Thyroid gland (tissue), 4 donors: ENCODE measurements at regions not wholly inside any gene's neighbourhood (a gene's known extent, or its start where the extent isn't known, plus 50 kb on each side); places are given as distances from the start of the nearest gene placed in this dataset.

ENCODE experiments used
- DNase-seq, 2 donors: peaks; one replicate each; pipeline ENCODE4 v3.0.0-alpha.2; 2019
- H3K27ac ChIP-seq, 3 donors: fragments of 200-600 bp; sonication (generic); 1 replicate in 2 of 3; 2 replicates in 1 of 3; pipeline ENCODE4 v1.5.1; 2016 to 2019; ENCODE audit warnings: mild to moderate bottlenecking in 1 of 3, moderate library complexity in 1 of 3
- H3K27me3 ChIP-seq: fragments of 200-600 bp; sonication (generic); one replicate; pipeline ENCODE4 v1.5.1; 2019
- H3K36me3 ChIP-seq, 2 donors: fragments of 200-600 bp; sonication (generic); one replicate each; pipeline ENCODE4 v1.5.1; 2016 to 2019
- H3K4me1 ChIP-seq, 2 donors: fragments of 200-600 bp; sonication (generic); one replicate each; pipeline ENCODE4 v1.5.1; 2017 to 2019
- H3K4me3 ChIP-seq, 3 donors: fragments of 200-600 bp; sonication (generic); replicated peaks in 1 of 3; 1 replicate in 2 of 3; 2 replicates in 1 of 3; pipeline ENCODE4 v1.5.1; 2016; ENCODE audit warnings: mild to moderate bottlenecking in 1 of 3
- H3K9me3 ChIP-seq: fragments of 200-600 bp; sonication (generic); one replicate; pipeline ENCODE4 v1.5.1; 2017
- CTCF ChIP-seq, 6 experiments: fragments of 200-600 bp in 3 of 6; fragments of 450-650 bp in 3 of 6; sonication (generic) in 3 of 6; IDR thresholded peaks; one replicate each; pipeline ENCODE4 v1.5.1; 2016 to 2019; ENCODE audit warnings: antibody characterized with exemption in 6 of 6, mild to moderate bottlenecking in 2 of 6, inconsistent platforms in 1 of 6, moderate library complexity in 1 of 6
- POLR2A ChIP-seq, 2 donors: fragments of 450-650 bp; IDR thresholded peaks; one replicate each; pipeline ENCODE4 v1.6.1; 2017; ENCODE audit warnings: antibody characterized with exemption in 2 of 2, mild to moderate bottlenecking in 2 of 2, moderate library complexity in 1 of 2
- WGBS, 2 donors: methylation state at CpG; one replicate each; pipeline ENCODE4 v1.1.5; 2017; 5-methylcytosine and 5-hydroxymethylcytosine counted together
- intact Hi-C: fragments of 100-400 bp; cut with DNase I; formaldehyde crosslinking; loops from one replicate; pipeline ENCODE4 v1.15.1; 2023

- intact Hi-C loops = no loop called here
- no peaks in the 10 kb centered on the region for H3K4me1 ChIP-seq
- TF ChIP-seq POLR2A (IDR thresholded peaks at IDR 0.05) (no peak), CTCF (IDR thresholded peaks at IDR 0.05) (no peak)
- no peaks in the 10 kb centered on the region for H3K9me3 ChIP-seq
- no peak for DNase-seq
- H3K27ac ChIP-seq = no peak overlapping the region
- no peaks in the 10 kb centered on the region for H3K27me3 ChIP-seq
- 100% methylated on average over 1 of the region's 1 CpG for WGBS, 2 donors
- no peaks in the 10 kb centered on the region for H3K36me3 ChIP-seq
- H3K4me3 ChIP-seq = no peak overlapping the region
These were observed 151.2 kb upstream of the TNR start for GRCh38 chr1:175894581-175894980.

GRCh38 chr1:175893192-175893591 lies 149.8 kb upstream of the TNR start:
- no peaks in the 10 kb centered on the region for H3K36me3 ChIP-seq
- 61 to 82% methylated on average over 3 of the region's 3 CpGs for WGBS, 2 donors

GRCh38 chr1:175892686-175893085 lies 149.3 kb upstream of the TNR start:
- TF ChIP-seq POLR2A (IDR thresholded peaks at IDR 0.05) = no peak
- no peak for TF ChIP-seq CTCF (IDR thresholded peaks at IDR 0.05)
- DNase-seq = no peak
- WGBS, 2 donors = 72 to 88% methylated on average over 5 of the region's 5 CpGs
- H3K4me1 ChIP-seq = no peaks in the 10 kb centered on the region
- H3K4me3 ChIP-seq = no peak overlapping the region
- intact Hi-C loops = no loop called here
- H3K27ac ChIP-seq = no peak overlapping the region
- no peaks in the 10 kb centered on the region for H3K27me3 ChIP-seq
- H3K36me3 ChIP-seq = no peaks in the 10 kb centered on the region
- no peaks in the 10 kb centered on the region for H3K9me3 ChIP-seq

More at GRCh38 chr1:175893192-175893591, 149.8 kb upstream of the TNR start:
- Histone ChIP-seq H3K4me1 (no peaks in the 10 kb centered on the region), H3K4me3 (no peak overlapping the region), H3K9me3 (no peaks in the 10 kb centered on the region), H3K27ac (no peak overlapping the region), H3K27me3 (no peaks in the 10 kb centered on the region)
- intact Hi-C loops = no loop called here
- no peak for DNase-seq
- TF ChIP-seq CTCF (IDR thresholded peaks at IDR 0.05) (no peak), POLR2A (IDR thresholded peaks at IDR 0.05) (no peak)

- no peak overlapping the region for H3K27ac ChIP-seq
- no peaks in the 10 kb centered on the region for H3K27me3 ChIP-seq
- no peaks in the 10 kb centered on the region for H3K9me3 ChIP-seq
- no peaks in the 10 kb centered on the region for H3K36me3 ChIP-seq
- DNase-seq = no peak
- no peak for TF ChIP-seq CTCF (IDR thresholded peaks at IDR 0.05)
- no peak for TF ChIP-seq POLR2A (IDR thresholded peaks at IDR 0.05)
- no peak overlapping the region for H3K4me3 ChIP-seq
- 67 to 75% methylated on average over 10 of the region's 10 CpGs for WGBS, 2 donors
- intact Hi-C loops = no loop called here
- H3K4me1 ChIP-seq = no peaks in the 10 kb centered on the region
These were observed 148.5 kb upstream of the TNR start for GRCh38 chr1:175891783-175892309.

GRCh38 chr1:175890958-175891357 lies 147.6 kb upstream of the TNR start:
- intact Hi-C loops = no loop called here
- no peak overlapping the region for H3K27ac ChIP-seq
- H3K36me3 ChIP-seq = no peaks in the 10 kb centered on the region
- H3K4me3 ChIP-seq = no peak overlapping the region
- 94 to 95% methylated on average over 7 of the region's 7 CpGs for WGBS, 2 donors
- no peaks in the 10 kb centered on the region for H3K9me3 ChIP-seq
- H3K4me1 ChIP-seq = no peaks in the 10 kb centered on the region
- no peaks in the 10 kb centered on the region for H3K27me3 ChIP-seq
- TF ChIP-seq CTCF (IDR thresholded peaks at IDR 0.05) (no peak), POLR2A (IDR thresholded peaks at IDR 0.05) (no peak)
- DNase-seq = no peak
